ENCODE measurements at regions not wholly inside any gene's neighbourhood (a gene's known extent, or its start where the extent isn't known, plus 50 kb on each side); places are given as distances from the start of the nearest gene placed in this dataset.
A peak's percentile ranks its signal among the peaks of the same experiment; 100 is the strongest.

- Mint-ChIP-seq H3K4me3 (ENCODE audit: low read depth, unreplicated experiment) (peak overlapping the region; percentile 89), H3K27ac (ENCODE audit: unreplicated experiment) (peak overlapping the region; percentile 83), H3K9me3 (ENCODE audit: low read depth, unreplicated experiment) (no peaks in the 10 kb centered on the region), H3K36me3 (ENCODE audit: insufficient read depth, unreplicated experiment) (peaks cover 43% of the 10 kb centered on the region), H3K27me3 (ENCODE audit: unreplicated experiment) (no peaks in the 10 kb centered on the region), H3K4me1 (ENCODE audit: low read depth, unreplicated experiment) (peaks cover 36% of the 10 kb centered on the region)
- BruUV-seq (replicated peaks) = no TSS peak
- CTCF ChIA-PET = interaction anchor here (1.1 to 1.5 kb wide), 2 partner anchors 19 to 36 kb away, joined by 3 to 4 read pairs; no protein-coding TSS in a partner anchor
- no peak for TF ChIP-seq CTCF (IDR thresholded peaks at IDR 0.05; ENCODE audit: unreplicated experiment)
- DNase-seq = peak; percentile 74
- intact Hi-C loops (cut with micrococcal nuclease; ENCODE audit: unreplicated experiment) = no loop called here
Measured at GRCh38 chr18:34977838-34978532, 63.2 kb upstream of the MAPRE2 start.

GRCh38 chr18:34978533-34978893, 62.7 kb upstream of the MAPRE2 start:
- CTCF ChIA-PET = interaction anchor here (1.0 to 1.5 kb wide), 4 partner anchors 20 to 165 kb away, joined by 3 to 6 read pairs (median 4); no protein-coding TSS in a partner anchor
- H3K4me1 Mint-ChIP-seq (ENCODE audit: low read depth, unreplicated experiment) = peaks cover 36% of the 10 kb centered on the region
- peak overlapping the region; percentile 83 for H3K27ac Mint-ChIP-seq (ENCODE audit: unreplicated experiment)
- DNase-seq = no peak
- H3K9me3 Mint-ChIP-seq (ENCODE audit: low read depth, unreplicated experiment) = no peaks in the 10 kb centered on the region
- peak overlapping the region; percentile 89 for H3K4me3 Mint-ChIP-seq (ENCODE audit: low read depth, unreplicated experiment)
- peaks cover 43% of the 10 kb centered on the region for H3K36me3 Mint-ChIP-seq (ENCODE audit: insufficient read depth, unreplicated experiment)
- H3K27me3 Mint-ChIP-seq (ENCODE audit: unreplicated experiment) = no peaks in the 10 kb centered on the region
- intact Hi-C loops (cut with micrococcal nuclease; ENCODE audit: unreplicated experiment) = no loop called here
- BruUV-seq (replicated peaks) = TSS peak; percentile 57
- TF ChIP-seq CTCF (IDR thresholded peaks at IDR 0.05; ENCODE audit: unreplicated experiment) = no peak

GRCh38 chr18:34978953-34979608, 62.1 kb upstream of the MAPRE2 start:
- no peaks in the 10 kb centered on the region for H3K27me3 Mint-ChIP-seq (ENCODE audit: unreplicated experiment)
- H3K4me1 Mint-ChIP-seq (ENCODE audit: low read depth, unreplicated experiment) = peaks cover 36% of the 10 kb centered on the region
- peak; percentile 84 for DNase-seq
- intact Hi-C loops (cut with micrococcal nuclease; ENCODE audit: unreplicated experiment) = loop anchor here (1.0 kb wide), 3 partner anchors 20 to 98 kb away; no protein-coding TSS in a partner anchor
- CTCF ChIA-PET = interaction anchor here (1.0 to 1.3 kb wide), 2 partner anchors 22 to 164 kb away, joined by 3 to 6 read pairs; no protein-coding TSS in a partner anchor
- peaks cover 43% of the 10 kb centered on the region for H3K36me3 Mint-ChIP-seq (ENCODE audit: insufficient read depth, unreplicated experiment)
- H3K9me3 Mint-ChIP-seq (ENCODE audit: low read depth, unreplicated experiment) = no peaks in the 10 kb centered on the region
- BruUV-seq (replicated peaks) = no TSS peak
- peak overlapping the region; percentile 83 for H3K27ac Mint-ChIP-seq (ENCODE audit: unreplicated experiment)
- no peak for TF ChIP-seq CTCF (IDR thresholded peaks at IDR 0.05; ENCODE audit: unreplicated experiment)
- H3K4me3 Mint-ChIP-seq (ENCODE audit: low read depth, unreplicated experiment) = peak overlapping the region; percentile 89

GRCh38 chr18:34981487-34981886, 59.7 kb upstream of the MAPRE2 start:
- Mint-ChIP-seq H3K27me3 (ENCODE audit: unreplicated experiment) (no peaks in the 10 kb centered on the region), H3K36me3 (ENCODE audit: insufficient read depth, unreplicated experiment) (peaks cover 38% of the 10 kb centered on the region), H3K27ac (ENCODE audit: unreplicated experiment) (peak overlapping the region; percentile 39), H3K9me3 (ENCODE audit: low read depth, unreplicated experiment) (no peaks in the 10 kb centered on the region), H3K4me1 (ENCODE audit: low read depth, unreplicated experiment) (peaks cover 29% of the 10 kb centered on the region), H3K4me3 (ENCODE audit: low read depth, unreplicated experiment) (no peak overlapping the region)
- BruUV-seq (replicated peaks) = no TSS peak
- DNase-seq = no peak
- CTCF ChIA-PET = no interaction called here
- TF ChIP-seq CTCF (IDR thresholded peaks at IDR 0.05; ENCODE audit: unreplicated experiment) = no peak
- intact Hi-C loops (cut with micrococcal nuclease; ENCODE audit: unreplicated experiment) = no loop called here
